HepG2 (cell line): ENCODE measurements at regions not wholly inside any gene's neighbourhood (a gene's known extent, or its start where the extent isn't known, plus 50 kb on each side); places are given as distances from the start of the nearest gene placed in this dataset.

Experiments
- ATAC-seq: fragments of 200-7000 bp; cut with Tn5 transposase; 3 replicates; pipeline ENCODE4 v1.9.1; 2020; ENCODE audit warnings: mild to moderate bottlenecking, moderate library complexity
- BruUV-seq: library from RNA; stranded (reverse); fragments of 400-500 nt; replicated peaks from 2 replicates; lab custom pipeline; 2021; lab: Mats Ljungman, UMichigan
- CTCF ChIA-PET: fragments of 300-600 bp; formaldehyde crosslinking; extraction: SDS; loops from one replicate; lab custom pipeline; 2021; ENCODE audit warnings: low total read pairs, inconsistent platforms, low intra/inter-chr PET ratio; lab: Yijun Ruan, JAX
- POLR2A ChIA-PET: fragments of 350-600 bp; sonication (Branson Sonifier 250); formaldehyde crosslinking; loops from one replicate; lab custom pipeline; 2020; ENCODE audit warnings: antibody characterized with exemption, inconsistent platforms; lab: Yijun Ruan, JAX
- DNase-seq: peaks from one replicate; pipeline ENCODE4 v3.0.0-alpha.2; 2015; ENCODE audit warnings: low spot score
- FAIRE-seq: peaks from 3 replicates; lab custom pipeline; 2011; peaks lifted over from hg19 to GRCh38; lab: Jason Lieb, UNC
- H2AFZ ChIP-seq: one replicate; pipeline ENCODE4 v1.6.1; 2011; ENCODE audit warnings: low read length, inconsistent platforms
- H3K27ac ChIP-seq: fragments of 300-600 bp; 3 replicates; pipeline ENCODE4 v1.8.0; 2011; ENCODE audit warnings: mixed run types, mild to moderate bottlenecking, mixed read lengths, low read length, inconsistent platforms; ENCODE audit not compliant: insufficient read depth; ENCODE audit errors: extremely low read length
- H3K27me3 ChIP-seq, 2 experiments: fragments of 200-600 bp in 1 of 2; 2 replicates in 1 of 2; 3 replicates in 1 of 2; pipeline versions ENCODE4 v1.6.0 to v1.8.0; 2011; ENCODE audit warnings: low read length in 2 of 2, mild to moderate bottlenecking in 2 of 2, moderate library complexity in 2 of 2, inconsistent platforms in 1 of 2; ENCODE audit not compliant: insufficient read depth in 2 of 2, control insufficient read depth in 1 of 2
- H3K36me3 ChIP-seq, 2 experiments: fragments of 200-600 bp in 1 of 2; replicated peaks in 1 of 2; 2 replicates in 1 of 2; 3 replicates in 1 of 2; pipeline versions ENCODE4 v1.5.1 to v1.8.0; 2011; ENCODE audit warnings: low read length in 2 of 2, inconsistent platforms in 1 of 2; ENCODE audit not compliant: insufficient read depth in 2 of 2, control insufficient read depth in 1 of 2
- H3K4me1 ChIP-seq: 2 replicates; pipeline ENCODE4 v1.5.1; 2012; ENCODE audit warnings: low read length, inconsistent platforms; ENCODE audit not compliant: insufficient read depth
- H3K4me2 ChIP-seq: 2 replicates; pipeline ENCODE4 v1.6.0; 2011; ENCODE audit warnings: low read depth, low read length, inconsistent platforms
- H3K4me3 ChIP-seq, 3 experiments: fragments of 200-600 bp in 1 of 3; sonication (generic), shearing (Covaris generic) in 1 of 3; replicated peaks in 1 of 3; 2 replicates each; pipeline ENCODE4 v1.5.1; 2011 to 2016; ENCODE audit warnings: low read length in 3 of 3, inconsistent platforms in 2 of 3, low read depth in 2 of 3, mild to moderate bottlenecking in 2 of 3, control low read depth in 1 of 3, mixed read lengths in 1 of 3; ENCODE audit not compliant: insufficient read depth in 1 of 3
- H3K79me2 ChIP-seq: one replicate; pipeline ENCODE4 v1.6.1; 2011; ENCODE audit warnings: low read length, inconsistent platforms; ENCODE audit not compliant: insufficient read depth
- H3K9ac ChIP-seq: 2 replicates; pipeline ENCODE4 v1.6.0; 2011; ENCODE audit warnings: mild to moderate bottlenecking, low read depth, low read length, inconsistent platforms; ENCODE audit not compliant: insufficient read depth
- H3K9me3 ChIP-seq: 2 replicates; pipeline ENCODE4 v1.5.1; 2012; ENCODE audit warnings: mild to moderate bottlenecking, low read length
- H4K20me1 ChIP-seq: 2 replicates; pipeline ENCODE4 v1.6.0; 2011; ENCODE audit warnings: inconsistent platforms, mild to moderate bottlenecking, low read length, moderate library complexity; ENCODE audit not compliant: insufficient read depth
- ATAD3A ChIP-seq: sonication (generic); formaldehyde crosslinking; IDR thresholded peaks from 2 replicates; pipeline ENCODE4 v1.4.0; 2020; ENCODE audit warnings: missing genetic modification reagents
- CEBPB ChIP-seq: IDR thresholded peaks from 2 replicates; pipeline ENCODE4 v1.6.1; 2011; ENCODE audit warnings: low read depth, low read length, improper control_type of control experiment, borderline replicate concordance
- CSRNP1 ChIP-seq: sonication (generic); formaldehyde crosslinking; IDR thresholded peaks from 2 replicates; pipeline ENCODE4 v1.8.1; 2023; ENCODE audit warnings: mild to moderate bottlenecking, missing genetic modification reagents
- FOSL1 ChIP-seq: sonication (generic); formaldehyde crosslinking; IDR thresholded peaks from 2 replicates; pipeline ENCODE4 v1.9.0; 2021; ENCODE audit warnings: missing genetic modification reagents, borderline replicate concordance
- FOXA1 ChIP-seq, 2 experiments: fragments of 450-650 bp in 1 of 2; sonication (generic) in 1 of 2; formaldehyde crosslinking in 1 of 2; IDR thresholded peaks; 2 replicates each; pipeline versions ENCODE4 v1.4.0 to v1.6.1; 2016 to 2020; ENCODE audit warnings: missing genetic modification reagents in 1 of 2
- LCORL ChIP-seq, 2 experiments: fragments of 450-650 bp in 1 of 2; sonication (generic) in 1 of 2; formaldehyde crosslinking in 1 of 2; IDR thresholded peaks; 2 replicates each; pipeline versions ENCODE4 v1.5.0 to v1.6.1; 2017 to 2020; ENCODE audit warnings: antibody characterized with exemption in 1 of 2, missing genetic modification reagents in 1 of 2
- MAFF ChIP-seq: IDR thresholded peaks from 2 replicates; pipeline ENCODE4 v1.6.1; 2011; ENCODE audit warnings: low read depth, low read length, improper control_type of control experiment
- MAFK ChIP-seq, 2 experiments: IDR thresholded peaks in 1 of 2; conservative IDR thresholded peaks in 1 of 2; 2 replicates each; pipeline ENCODE4 v1.6.1; 2011; ENCODE audit warnings: improper control_type of control experiment in 2 of 2, low read length in 2 of 2
- PHF21A ChIP-seq: sonication (generic); formaldehyde crosslinking; IDR thresholded peaks from 2 replicates; pipeline ENCODE4 v1.5.0; 2020; ENCODE audit warnings: mild to moderate bottlenecking, missing genetic modification reagents
- THAP7 ChIP-seq: sonication (generic); formaldehyde crosslinking; IDR thresholded peaks from 2 replicates; pipeline ENCODE4 v1.8.1; 2023; ENCODE audit warnings: mild to moderate bottlenecking, missing genetic modification reagents
- TSC22D2 ChIP-seq: sonication (generic); formaldehyde crosslinking; IDR thresholded peaks from 2 replicates; pipeline ENCODE4 v1.5.1; 2020; ENCODE audit warnings: missing genetic modification reagents, mild to moderate bottlenecking, borderline replicate concordance
- ZNF441 ChIP-seq: sonication (generic); formaldehyde crosslinking; IDR thresholded peaks from 2 replicates; pipeline ENCODE4 v1.7.0; 2021; ENCODE audit warnings: missing genetic modification reagents, borderline replicate concordance
- ZNF567 ChIP-seq: sonication (generic); formaldehyde crosslinking; IDR thresholded peaks from 2 replicates; pipeline ENCODE4 v1.8.1; 2023; ENCODE audit warnings: mild to moderate bottlenecking, missing genetic modification reagents, borderline replicate concordance
- ZNF660 ChIP-seq: sonication (generic); formaldehyde crosslinking; IDR thresholded peaks from 2 replicates; pipeline ENCODE4 v1.5.1; 2020; ENCODE audit warnings: mild to moderate bottlenecking, low read depth, missing genetic modification reagents, borderline replicate concordance
- WGBS: methylation state at CpG from one replicate; pipeline ENCODE4 v1.1.6; 2017; ENCODE audit warnings: low lambda C conversion rate; 5-methylcytosine and 5-hydroxymethylcytosine counted together
- in situ Hi-C: cut with HindIII; loops from 2 replicates; pipeline ENCODE4 v1.10.0; 2017; ENCODE audit warnings: low pct_unique_long_range_greater_than_20kb; ENCODE audit not compliant: extremely low pct_ligation_motif_present
- intact Hi-C: fragments of 100-400 bp; cut with micrococcal nuclease; formaldehyde crosslinking; loops from one replicate; pipeline ENCODE4 v1.10.0; 2022; ENCODE audit not compliant: unreplicated experiment

- Histone ChIP-seq H3K4me2 (no peak overlapping the region), H3K4me3 (no peak overlapping the region), H3K36me3 (no peaks in the 10 kb centered on the region), H3K9ac (no peak overlapping the region), H3K79me2 (no peaks in the 10 kb centered on the region), H3K4me1 (no peaks in the 10 kb centered on the region), H3K9me3 (no peaks in the 10 kb centered on the region), H3K27ac (no peak overlapping the region), H4K20me1 (no peaks in the 10 kb centered on the region), H2AFZ (no peak overlapping the region), H3K27me3 (no peaks in the 10 kb centered on the region)
- WGBS = 0% methylated on average over 2 of the region's 2 CpGs
- in situ Hi-C loops = no loop called here
- DNase-seq = no peak
- intact Hi-C loops = no loop called here
- POLR2A ChIA-PET = no interaction called here
- no TSS peak for BruUV-seq
- CTCF ChIA-PET = no interaction called here
- no peak for FAIRE-seq
- ATAC-seq = no peak
- peak; percentile 39 to 53; a peak in 3 of 4 replicates for TF ChIP-seq MAFK (conservative IDR thresholded peaks at IDR 0.05 in 1 of 2, IDR thresholded peaks at IDR 0.05 in 1 of 2; ENCODE audit: low read length in 2 of 2)
- 0 out of 2 replicates have a peak, but pooled peaks have one; percentile 35 for TF ChIP-seq MAFF
- no peak for TF ChIP-seq PHF21A (CRISPR knock-in tag)
- TF ChIP-seq FOXA1 (IDR thresholded peaks at IDR 0.05) = no peak
- no peak for TF ChIP-seq FOXA1 (CRISPR knock-in tag; IDR thresholded peaks at IDR 0.05)
- no peak for TF ChIP-seq CSRNP1 (CRISPR knock-in tag)
Observed at GRCh38 chrX:110983024-110983423, 113.0 kb upstream of the PAK3 start.

- DNase-seq = peak; percentile 21
- Histone ChIP-seq H3K27ac (no peak overlapping the region), H3K4me3 (no peak overlapping the region), H3K36me3 (no peaks in the 10 kb centered on the region), H2AFZ (no peak overlapping the region), H3K9ac (no peak overlapping the region), H3K9me3 (no peaks in the 10 kb centered on the region), H3K27me3 (no peaks in the 10 kb centered on the region), H3K4me2 (no peak overlapping the region), H3K4me1 (peaks cover 7% of the 10 kb centered on the region), H3K79me2 (no peaks in the 10 kb centered on the region), H4K20me1 (no peaks in the 10 kb centered on the region)
- no TSS peak for BruUV-seq
- in situ Hi-C loops (no loop called here), intact Hi-C loops (no loop called here)
- peak; percentile 76 for ATAC-seq
- no peak for FAIRE-seq
- WGBS = 0% methylated on average over 1 of the region's 1 CpG
- ChIA-PET POLR2A (no interaction called here), CTCF (no interaction called here)
- no peak for TF ChIP-seq LCORL (IDR thresholded peaks at IDR 0.05)
- TF ChIP-seq LCORL (CRISPR knock-in tag; IDR thresholded peaks at IDR 0.05) = no peak
- TF ChIP-seq CEBPB = peak; percentile 61; the same call in 1 of the 2 replicates
- no peak for TF ChIP-seq TSC22D2 (CRISPR knock-in tag)
- no peak for TF ChIP-seq ATAD3A (CRISPR knock-in tag)
- TF ChIP-seq ZNF660 (CRISPR knock-in tag) = no peak
- TF ChIP-seq ZNF441 (CRISPR knock-in tag) = no peak
- TF ChIP-seq FOSL1 = no peak
- no peak for TF ChIP-seq THAP7 (CRISPR knock-in tag)
- TF ChIP-seq ZNF567 (CRISPR knock-in tag) = no peak
Observed at GRCh38 chrX:110966839-110967238, 129.2 kb upstream of the PAK3 start.
